Spleen (tissue), 11 donors: ENCODE measurements at regions not wholly inside any gene's neighbourhood (a gene's known extent, or its start where the extent isn't known, plus 50 kb on each side); places are given as distances from the start of the nearest gene placed in this dataset.

Source experiments
- DNase-seq: peaks from one replicate; pipeline ENCODE4 v3.0.0-alpha.2; 2020
- H3K27ac ChIP-seq, 8 donors: fragments of 200-600 bp; sonication (generic) in 7 of 8; 1 replicate in 4 of 8; 2 replicates in 4 of 8; pipeline versions ENCODE4 v1.5.0 to v1.8.0; 2016 to 2021; ENCODE audit warnings: inconsistent platforms in 4 of 8, mild to moderate bottlenecking in 4 of 8, moderate library complexity in 1 of 8
- H3K27me3 ChIP-seq, 7 donors: fragments of 200-600 bp; sonication (generic) in 6 of 7; replicated peaks in 1 of 7; 1 replicate in 4 of 7; 2 replicates in 3 of 7; pipeline versions ENCODE4 v1.5.0 to v1.8.0; 2016 to 2021; ENCODE audit warnings: inconsistent platforms in 3 of 7, mild to moderate bottlenecking in 1 of 7
- H3K36me3 ChIP-seq, 6 donors: fragments of 200-600 bp; sonication (generic) in 5 of 6; 1 replicate in 4 of 6; 2 replicates in 2 of 6; pipeline versions ENCODE4 v1.5.0 to v1.8.0; 2016 to 2021; ENCODE audit warnings: inconsistent platforms in 2 of 6
- H3K4me1 ChIP-seq, 6 donors: fragments of 200-600 bp; sonication (generic) in 5 of 6; 1 replicate in 3 of 6; 2 replicates in 3 of 6; pipeline versions ENCODE4 v1.5.0 to v1.8.0; 2016 to 2021; ENCODE audit warnings: inconsistent platforms in 3 of 6
- H3K4me3 ChIP-seq, 8 donors: fragments of 200-600 bp; sonication (generic) in 7 of 8; 1 replicate in 4 of 8; 2 replicates in 4 of 8; pipeline versions ENCODE4 v1.5.0 to v1.8.0; 2016 to 2021; ENCODE audit warnings: inconsistent platforms in 4 of 8, mild to moderate bottlenecking in 4 of 8, moderate library complexity in 2 of 8
- H3K9me3 ChIP-seq, 8 donors: fragments of 200-600 bp; sonication (generic) in 7 of 8; 1 replicate in 4 of 8; 2 replicates in 4 of 8; pipeline versions ENCODE4 v1.5.0 to v1.8.0; 2016 to 2021; ENCODE audit warnings: inconsistent platforms in 4 of 8
- POLR2A ChIP-seq, 3 donors: fragments of 450-650 bp; IDR thresholded peaks; one replicate each; pipeline ENCODE4 v1.5.1; 2017; ENCODE audit warnings: antibody characterized with exemption in 3 of 3, mild to moderate bottlenecking in 1 of 3
- POLR2AphosphoS5 ChIP-seq, 3 donors: sonication (generic); formaldehyde crosslinking; IDR thresholded peaks; one replicate each; pipeline ENCODE4 v1.5.1; 2017; ENCODE audit warnings: antibody characterized with exemption in 3 of 3
- WGBS, 5 donors: extraction: QIAGEN DNeasy Blood & Tissue Kit in 3 of 5; methylation state at CpG; one replicate each; pipeline versions ENCODE4 v1.1.5 to v1.1.7; 2013 to 2018; 5-methylcytosine and 5-hydroxymethylcytosine counted together
- intact Hi-C: fragments of 100-400 bp; cut with DNase I; formaldehyde crosslinking; loops from one replicate; pipeline ENCODE4 v1.15.0; 2023; ENCODE audit warnings: low total_unique reads
- TF ChIP-seq, protein P1 (sequence below), 11 experiments: fragments of 200-600 bp in 7 of 11; fragments of 450-650 bp in 4 of 11; sonication (generic) in 4 of 11; IDR thresholded peaks in 8 of 11; conservative IDR thresholded peaks in 3 of 11; 1 replicate in 7 of 11; 2 replicates in 4 of 11; pipeline versions ENCODE4 v1.4.0 to v1.8.0; 2016 to 2021; ENCODE audit warnings: antibody characterized with exemption in 11 of 11, inconsistent platforms in 4 of 11, mild to moderate bottlenecking in 1 of 11
- donor health status: healthy with polysubstance abuse.
- donor health status: DM: no; HTN: no; CAD: no; lungs with moderate emphysema.
- donor health status: DM: no; HTN: no; CAD: no.
- donor health status: Bipolar disorder and iron deficiency.
- donor health status: healthy.
- donor health status: DM: no; HTN: no; CAD: no.
- donor health status: DM: yes; HTN: yes; CAD: no.

DNA sequence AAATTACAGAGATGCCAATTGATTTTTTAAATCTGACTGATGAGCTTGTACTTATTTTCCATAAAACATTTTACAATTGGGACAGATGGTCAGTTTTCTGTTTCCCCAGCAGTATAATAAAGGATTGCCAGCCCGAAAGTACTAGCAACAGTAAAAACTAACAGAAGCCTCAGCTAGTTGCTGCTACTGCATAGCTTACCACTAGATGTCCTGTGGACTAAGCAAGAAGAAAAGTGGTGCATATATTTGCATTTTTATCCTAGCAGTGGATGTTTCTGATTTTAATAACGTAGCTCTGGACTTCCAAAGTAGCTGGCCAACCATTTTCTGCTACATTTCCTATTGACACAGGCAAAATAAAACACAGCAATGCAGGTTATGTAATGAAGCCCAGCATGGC is 241.5 kb downstream of the BARHL2 start:
- no peaks in the 10 kb centered on the region for H3K9me3 ChIP-seq
- H3K36me3 ChIP-seq = no peaks in the 10 kb centered on the region
- no peaks in the 10 kb centered on the region for H3K27me3 ChIP-seq
- intact Hi-C loops = no loop called here
- H3K27ac ChIP-seq = no peak overlapping the region
- WGBS, 5 donors = 51 to 62% (median 52%) methylated on average over 2 of the region's 2 CpGs
- TF ChIP-seq POLR2A (IDR thresholded peaks at IDR 0.05) (no peak), POLR2AphosphoS5 (IDR thresholded peaks at IDR 0.05) (no peak)
- TF ChIP-seq, protein P1, sequence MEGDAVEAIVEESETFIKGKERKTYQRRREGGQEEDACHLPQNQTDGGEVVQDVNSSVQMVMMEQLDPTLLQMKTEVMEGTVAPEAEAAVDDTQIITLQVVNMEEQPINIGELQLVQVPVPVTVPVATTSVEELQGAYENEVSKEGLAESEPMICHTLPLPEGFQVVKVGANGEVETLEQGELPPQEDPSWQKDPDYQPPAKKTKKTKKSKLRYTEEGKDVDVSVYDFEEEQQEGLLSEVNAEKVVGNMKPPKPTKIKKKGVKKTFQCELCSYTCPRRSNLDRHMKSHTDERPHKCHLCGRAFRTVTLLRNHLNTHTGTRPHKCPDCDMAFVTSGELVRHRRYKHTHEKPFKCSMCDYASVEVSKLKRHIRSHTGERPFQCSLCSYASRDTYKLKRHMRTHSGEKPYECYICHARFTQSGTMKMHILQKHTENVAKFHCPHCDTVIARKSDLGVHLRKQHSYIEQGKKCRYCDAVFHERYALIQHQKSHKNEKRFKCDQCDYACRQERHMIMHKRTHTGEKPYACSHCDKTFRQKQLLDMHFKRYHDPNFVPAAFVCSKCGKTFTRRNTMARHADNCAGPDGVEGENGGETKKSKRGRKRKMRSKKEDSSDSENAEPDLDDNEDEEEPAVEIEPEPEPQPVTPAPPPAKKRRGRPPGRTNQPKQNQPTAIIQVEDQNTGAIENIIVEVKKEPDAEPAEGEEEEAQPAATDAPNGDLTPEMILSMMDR (IDR thresholded peaks at IDR 0.05 in 8 of 11, conservative IDR thresholded peaks at IDR 0.05 in 3 of 11) = no peak
- no peak for DNase-seq
- H3K4me3 ChIP-seq = no peak overlapping the region
- H3K4me1 ChIP-seq = no peaks in the 10 kb centered on the region

DNA sequence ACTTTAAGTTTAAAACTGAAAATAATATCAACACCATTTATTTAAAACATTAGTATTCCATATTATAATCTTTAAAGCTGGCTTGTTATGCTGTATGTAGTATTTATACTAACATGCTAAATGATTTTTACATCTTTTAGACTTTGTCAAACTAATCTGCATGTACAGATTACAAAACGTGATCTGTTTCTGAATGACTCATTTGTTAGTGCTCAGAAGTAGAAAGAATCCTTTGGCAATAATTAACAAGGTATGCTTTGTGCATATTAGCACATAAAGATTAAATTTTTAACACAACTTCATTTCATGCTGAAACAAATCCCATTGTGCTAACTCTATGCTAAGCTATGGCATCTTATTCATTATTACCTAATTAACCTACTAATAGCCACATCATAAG is 242.4 kb downstream of the BARHL2 start:
- no peak for TF ChIP-seq POLR2A (IDR thresholded peaks at IDR 0.05)
- TF ChIP-seq POLR2AphosphoS5 (IDR thresholded peaks at IDR 0.05) = no peak
- TF ChIP-seq, protein P1 (IDR thresholded peaks at IDR 0.05 in 8 of 11, conservative IDR thresholded peaks at IDR 0.05 in 3 of 11) = no peak
- H3K27ac ChIP-seq = no peak overlapping the region
- H3K9me3 ChIP-seq = no peaks in the 10 kb centered on the region
- H3K36me3 ChIP-seq = no peaks in the 10 kb centered on the region
- no peak overlapping the region for H3K4me3 ChIP-seq
- H3K27me3 ChIP-seq = no peaks in the 10 kb centered on the region
- 34 to 67% (median 54%) methylated on average over 1 of the region's 1 CpG for WGBS, 5 donors
- H3K4me1 ChIP-seq = no peaks in the 10 kb centered on the region
- no peak for DNase-seq
- intact Hi-C loops = no loop called here

DNA sequence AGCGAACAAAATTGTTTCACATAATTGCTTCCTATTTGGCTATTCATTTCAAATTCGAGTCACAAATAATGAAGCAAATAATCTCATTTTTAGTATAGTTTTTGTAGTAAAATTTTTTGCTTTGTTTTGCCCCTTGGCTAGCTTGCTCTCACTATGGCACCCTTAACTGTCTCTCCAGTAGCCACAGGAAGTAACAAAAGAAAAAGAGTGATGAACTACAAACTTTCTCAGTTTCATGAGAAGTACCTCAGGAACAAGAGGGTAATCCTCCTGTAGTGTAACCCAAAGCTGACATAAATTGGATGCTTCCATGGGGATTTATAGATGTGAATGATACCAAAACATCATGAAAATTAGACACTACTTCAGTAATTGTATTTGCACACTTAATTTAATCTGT is 242.9 kb downstream of the BARHL2 start:
- no peaks in the 10 kb centered on the region for H3K36me3 ChIP-seq
- H3K4me3 ChIP-seq = no peak overlapping the region
- DNase-seq = no peak
- no peaks in the 10 kb centered on the region for H3K4me1 ChIP-seq
- intact Hi-C loops = no loop called here
- TF ChIP-seq POLR2AphosphoS5 (IDR thresholded peaks at IDR 0.05) = no peak
- WGBS, 5 donors = 76 to 87% (median 77%) methylated on average over 2 of the region's 2 CpGs
- H3K9me3 ChIP-seq = no peaks in the 10 kb centered on the region
- no peaks in the 10 kb centered on the region for H3K27me3 ChIP-seq
- no peak overlapping the region for H3K27ac ChIP-seq

DNA sequence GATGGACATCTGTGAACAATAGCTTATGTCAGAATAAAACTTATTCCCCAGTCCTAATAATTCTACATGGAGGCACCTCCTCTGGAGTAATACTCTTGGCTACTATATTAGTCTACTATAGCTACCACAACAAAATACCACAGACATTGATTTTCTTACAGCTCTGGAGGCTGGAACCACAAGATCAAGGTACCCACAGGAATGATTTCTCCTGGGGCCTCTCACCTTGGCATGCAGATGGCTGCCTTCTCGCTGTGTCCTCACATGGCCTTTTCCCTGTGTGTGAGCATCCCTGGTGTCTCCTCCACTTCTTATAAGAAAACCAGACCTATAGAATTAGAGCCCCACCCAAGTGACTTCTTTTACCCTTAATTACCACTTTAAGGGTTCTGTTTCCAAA is 244.3 kb downstream of the BARHL2 start:
- Histone ChIP-seq H3K27ac (no peak overlapping the region), H3K4me3 (no peak overlapping the region), H3K9me3 (no peaks in the 10 kb centered on the region), H3K36me3 (no peaks in the 10 kb centered on the region), H3K4me1 (no peaks in the 10 kb centered on the region), H3K27me3 (no peaks in the 10 kb centered on the region)
- intact Hi-C loops = no loop called here
- TF ChIP-seq, protein P1 (IDR thresholded peaks at IDR 0.05 in 8 of 11, conservative IDR thresholded peaks at IDR 0.05 in 3 of 11) = no peak
- TF ChIP-seq POLR2A (IDR thresholded peaks at IDR 0.05) = no peak
- TF ChIP-seq POLR2AphosphoS5 (IDR thresholded peaks at IDR 0.05) = no peak
- no peak for DNase-seq
- WGBS, 5 donors = 86 to 100% (median 91%) methylated on average over 1 of the region's 1 CpG

DNA sequence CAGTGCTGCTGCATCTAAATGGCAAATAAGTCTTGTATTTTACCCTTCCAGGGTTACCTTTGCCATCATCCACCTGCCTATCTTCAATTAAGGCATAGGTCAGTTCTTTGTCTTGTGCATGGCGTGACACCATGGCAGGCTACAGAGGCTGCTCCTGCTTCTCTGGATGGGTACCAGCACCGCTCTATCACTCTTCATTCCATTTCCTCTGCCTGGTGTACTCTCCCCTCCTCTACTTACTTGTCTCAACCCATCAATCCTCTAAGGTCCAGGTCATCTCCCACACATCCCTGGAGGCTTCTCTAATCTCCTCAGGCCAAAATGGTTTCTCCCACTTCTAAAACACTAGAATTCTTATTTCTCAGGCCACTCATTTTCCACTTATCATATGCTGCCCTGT is 257.5 kb downstream of the BARHL2 start:
- WGBS, 5 donors = 74 to 98% (median 89%) methylated on average over 2 of the region's 2 CpGs
- TF ChIP-seq POLR2AphosphoS5 (IDR thresholded peaks at IDR 0.05) (no peak), POLR2A (IDR thresholded peaks at IDR 0.05) (no peak)
- TF ChIP-seq, protein P1 (IDR thresholded peaks at IDR 0.05 in 8 of 11, conservative IDR thresholded peaks at IDR 0.05 in 3 of 11) = no peak
- Histone ChIP-seq H3K27me3 (no peaks in the 10 kb centered on the region), H3K36me3 (no peaks in the 10 kb centered on the region), H3K4me3 (no peak overlapping the region), H3K9me3 (no peaks in the 10 kb centered on the region), H3K4me1 (no peaks in the 10 kb centered on the region), H3K27ac (no peak overlapping the region)
- DNase-seq = no peak
- intact Hi-C loops = no loop called here
